ENCODE measurements at regions not wholly inside any gene's neighbourhood (a gene's known extent, or its start where the extent isn't known, plus 50 kb on each side); places are given as distances from the start of the nearest gene placed in this dataset.
"Not testable (repeated sequence)": the region's sequence is repeated elsewhere in the genome, so short reads cannot be mapped to it uniquely, and the experiment has no call there.

DNA sequence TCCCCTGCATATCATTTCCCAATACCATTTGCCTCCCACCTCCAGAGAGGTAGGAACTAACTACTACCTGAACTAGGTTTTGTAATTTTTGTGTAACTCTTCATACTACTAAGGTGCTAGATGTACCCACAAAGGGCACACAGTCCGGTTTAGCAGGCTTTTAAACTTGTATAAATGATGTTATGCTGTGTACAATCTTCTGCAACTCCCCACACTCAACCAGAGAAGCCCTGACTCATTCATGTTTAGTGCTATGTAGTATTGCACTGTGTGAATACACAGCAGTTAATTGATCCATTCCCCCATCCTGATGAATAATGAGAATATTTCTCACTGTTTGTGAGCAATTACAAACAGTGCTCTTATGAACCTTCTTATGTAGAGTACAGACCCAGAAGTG lies 285.6 kb downstream of the SMAD2 start:
- TF ChIP-seq, protein P1, sequence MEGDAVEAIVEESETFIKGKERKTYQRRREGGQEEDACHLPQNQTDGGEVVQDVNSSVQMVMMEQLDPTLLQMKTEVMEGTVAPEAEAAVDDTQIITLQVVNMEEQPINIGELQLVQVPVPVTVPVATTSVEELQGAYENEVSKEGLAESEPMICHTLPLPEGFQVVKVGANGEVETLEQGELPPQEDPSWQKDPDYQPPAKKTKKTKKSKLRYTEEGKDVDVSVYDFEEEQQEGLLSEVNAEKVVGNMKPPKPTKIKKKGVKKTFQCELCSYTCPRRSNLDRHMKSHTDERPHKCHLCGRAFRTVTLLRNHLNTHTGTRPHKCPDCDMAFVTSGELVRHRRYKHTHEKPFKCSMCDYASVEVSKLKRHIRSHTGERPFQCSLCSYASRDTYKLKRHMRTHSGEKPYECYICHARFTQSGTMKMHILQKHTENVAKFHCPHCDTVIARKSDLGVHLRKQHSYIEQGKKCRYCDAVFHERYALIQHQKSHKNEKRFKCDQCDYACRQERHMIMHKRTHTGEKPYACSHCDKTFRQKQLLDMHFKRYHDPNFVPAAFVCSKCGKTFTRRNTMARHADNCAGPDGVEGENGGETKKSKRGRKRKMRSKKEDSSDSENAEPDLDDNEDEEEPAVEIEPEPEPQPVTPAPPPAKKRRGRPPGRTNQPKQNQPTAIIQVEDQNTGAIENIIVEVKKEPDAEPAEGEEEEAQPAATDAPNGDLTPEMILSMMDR (IDR thresholded peaks at IDR 0.05; ENCODE audit: control insufficient read depth, extremely low read depth, insufficient read depth), result no peak
- DNase-seq (ENCODE audit: low read depth), result no peak
- no peak overlapping the region for H3K4me3 ChIP-seq (ENCODE audit: low read depth, low read length)

DNA sequence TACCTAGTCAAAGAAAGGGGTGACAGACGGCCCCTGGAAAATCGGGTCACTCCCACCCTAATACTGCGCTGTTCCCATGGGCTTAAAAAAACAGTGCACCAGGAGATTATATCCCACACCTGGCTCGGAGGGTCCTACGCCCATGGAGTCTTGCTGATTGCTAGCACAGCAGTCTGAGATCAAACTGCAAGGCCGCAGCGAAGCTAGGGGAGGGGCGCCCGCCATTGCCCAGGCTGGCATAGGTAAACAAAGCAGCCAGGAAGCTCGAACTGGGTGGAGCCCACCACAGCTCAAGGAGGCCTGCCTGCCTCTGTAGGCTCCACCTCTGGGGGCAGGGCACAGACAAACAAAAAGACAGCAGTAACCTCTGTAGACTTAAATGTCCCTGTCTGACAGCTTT lies 292.9 kb downstream of the SMAD2 start:
- DNase-seq (ENCODE audit: low read depth); H3K4me3 ChIP-seq (ENCODE audit: low read depth, low read length): not testable (repeated sequence)

- DNase-seq (ENCODE audit: low read depth), result no peak
- TF ChIP-seq, protein P1 (IDR thresholded peaks at IDR 0.05; ENCODE audit: control insufficient read depth, extremely low read depth, insufficient read depth), result no peak
- H3K4me3 ChIP-seq (ENCODE audit: low read depth, low read length), result no peak overlapping the region
Observed at GRCh38 chr18:47635416-47635815, 295.0 kb downstream of the SMAD2 start.

- TF ChIP-seq, protein P1 (IDR thresholded peaks at IDR 0.05; ENCODE audit: control insufficient read depth, extremely low read depth, insufficient read depth), result no peak
- no peak overlapping the region for H3K4me3 ChIP-seq (ENCODE audit: low read depth, low read length)
- DNase-seq (ENCODE audit: low read depth), result no peak
Observed at GRCh38 chr18:47632970-47633635, 297.4 kb downstream of the SMAD2 start.

DNA sequence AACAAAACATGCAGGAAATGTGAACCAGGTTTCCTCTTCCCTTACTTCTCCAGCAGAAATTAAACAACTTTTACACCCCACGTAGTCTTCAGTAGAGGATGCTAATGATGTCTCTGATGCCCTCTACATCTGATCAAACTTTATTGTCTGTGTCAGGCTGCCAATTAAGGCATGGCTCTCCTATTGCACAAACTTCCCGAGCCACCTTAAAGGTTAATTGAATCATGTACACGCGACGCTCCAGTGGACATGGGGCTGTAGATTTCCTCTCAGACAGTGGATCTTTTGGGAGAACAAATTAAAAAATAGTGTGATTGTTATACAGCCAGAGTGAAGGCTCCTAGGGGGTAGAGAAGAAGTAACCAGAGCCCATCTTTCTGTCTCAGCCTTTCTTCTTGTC lies 301.6 kb downstream of the SMAD2 start:
- TF ChIP-seq, protein P1 (IDR thresholded peaks at IDR 0.05; ENCODE audit: control insufficient read depth, extremely low read depth, insufficient read depth), result no peak
- DNase-seq (ENCODE audit: low read depth), result no peak
- no peak overlapping the region for H3K4me3 ChIP-seq (ENCODE audit: low read depth, low read length)

DNA sequence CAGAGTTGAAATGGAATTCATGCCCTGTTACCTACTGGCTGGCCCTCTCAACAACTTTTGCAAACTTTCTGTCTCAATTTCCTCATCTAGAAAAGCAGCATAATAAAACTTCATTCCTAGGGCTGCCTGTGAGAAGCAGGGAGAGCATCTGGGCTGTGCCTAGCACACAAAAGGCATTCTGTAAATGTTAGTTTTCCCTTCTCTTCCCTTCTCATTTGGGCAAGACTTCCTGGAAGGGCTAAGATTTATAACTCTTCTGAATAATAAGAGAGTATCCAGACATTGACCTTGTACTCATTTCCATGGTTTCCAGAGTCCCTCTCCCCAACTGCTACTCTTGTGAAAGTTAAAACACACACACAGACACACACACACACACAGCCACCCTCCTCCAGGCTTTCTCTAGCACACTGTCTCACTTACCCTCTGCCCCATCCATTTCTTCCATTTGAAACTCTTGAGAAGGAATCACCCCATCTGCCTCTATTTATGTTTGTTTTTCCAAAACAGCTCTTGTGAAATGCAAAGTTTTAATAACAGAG lies 302.1 kb downstream of the SMAD2 start:
- TF ChIP-seq, protein P1 (IDR thresholded peaks at IDR 0.05; ENCODE audit: control insufficient read depth, extremely low read depth, insufficient read depth), result no peak
- DNase-seq (ENCODE audit: low read depth), result no peak
- H3K4me3 ChIP-seq (ENCODE audit: low read depth, low read length), result no peak overlapping the region

DNA sequence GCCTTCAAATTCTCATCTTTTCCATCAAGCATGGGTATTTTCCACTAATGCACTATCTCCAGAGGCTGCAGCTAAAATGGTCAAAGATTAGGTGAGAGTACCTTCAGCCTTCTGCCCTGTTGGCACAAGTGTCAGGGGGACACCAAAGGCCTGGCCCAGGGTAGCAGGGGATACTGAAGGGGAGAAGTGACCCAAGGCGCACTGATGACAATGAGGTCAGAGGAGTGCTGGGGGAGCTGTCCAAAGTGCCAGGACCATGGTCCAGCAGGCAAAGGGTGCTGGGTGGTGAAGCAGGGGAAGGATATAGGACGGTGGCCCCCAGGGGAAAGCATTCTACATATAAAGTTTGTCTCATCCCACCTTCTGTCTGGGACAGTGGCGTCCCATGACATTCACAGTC lies 303.4 kb downstream of the SMAD2 start:
- no peak overlapping the region for H3K4me3 ChIP-seq (ENCODE audit: low read depth, low read length)
- TF ChIP-seq, protein P1 (IDR thresholded peaks at IDR 0.05; ENCODE audit: control insufficient read depth, extremely low read depth, insufficient read depth), result no peak
- DNase-seq (ENCODE audit: low read depth), result no peak

Measured in LNCaP clone FGC (cell line).